ENCODE measurements at regions not wholly inside any gene's neighbourhood (a gene's known extent, or its start where the extent isn't known, plus 50 kb on each side); places are given as distances from the start of the nearest gene placed in this dataset.

- DNase-seq (ENCODE audit: low read depth in 2 of 2) = no peak
Observed at GRCh38 chr2:57570961-57571360, 475.6 kb upstream of the VRK2 start.

- no peak for DNase-seq (ENCODE audit: low read depth in 2 of 2)
Observed at GRCh38 chr2:57575700-57576268, 470.8 kb upstream of the VRK2 start.

- DNase-seq (ENCODE audit: low read depth in 2 of 2) = no peak
Observed at GRCh38 chr2:57576983-57577382, 469.6 kb upstream of the VRK2 start.

GRCh38 chr2:57597940-57598339 is 448.7 kb upstream of the VRK2 start:
- DNase-seq (ENCODE audit: low read depth in 2 of 2) = no peak

- no peak for DNase-seq (ENCODE audit: low read depth in 2 of 2)
Observed at GRCh38 chr2:57598551-57598950, 448.1 kb upstream of the VRK2 start.

- DNase-seq (ENCODE audit: low read depth in 2 of 2) = no peak
Observed at GRCh38 chr2:57602733-57603132, 443.9 kb upstream of the VRK2 start.

GRCh38 chr2:57614988-57615387 is 431.6 kb upstream of the VRK2 start:
- no peak for DNase-seq (ENCODE audit: low read depth in 2 of 2)

- DNase-seq (ENCODE audit: low read depth in 2 of 2) = no peak
Observed at GRCh38 chr2:57615855-57616556, 430.6 kb upstream of the VRK2 start.

GRCh38 chr2:57617318-57617717 is 429.3 kb upstream of the VRK2 start:
- DNase-seq (ENCODE audit: low read depth in 2 of 2) = no peak

- DNase-seq (ENCODE audit: low read depth in 2 of 2) = no peak
Observed at GRCh38 chr2:57621122-57621663, 425.4 kb upstream of the VRK2 start.

GRCh38 chr2:57622009-57622408 is 424.6 kb upstream of the VRK2 start:
- no peak for DNase-seq (ENCODE audit: low read depth in 2 of 2)

- DNase-seq (ENCODE audit: low read depth in 2 of 2) = no peak
Observed at GRCh38 chr2:57656198-57656597, 390.4 kb upstream of the VRK2 start.

GRCh38 chr2:57669570-57669969 is 377.0 kb upstream of the VRK2 start:
- DNase-seq (ENCODE audit: low read depth in 2 of 2) = no peak

- no peak for DNase-seq (ENCODE audit: low read depth in 2 of 2)
Observed at GRCh38 chr2:57674025-57674424, 372.6 kb upstream of the VRK2 start.

GRCh38 chr2:57674743-57675142 is 371.9 kb upstream of the VRK2 start:
- DNase-seq (ENCODE audit: low read depth in 2 of 2) = no peak

- no peak for DNase-seq (ENCODE audit: low read depth in 2 of 2)
Observed at GRCh38 chr2:57677296-57677695, 369.3 kb upstream of the VRK2 start.

GRCh38 chr2:57681650-57682049 is 365.0 kb upstream of the VRK2 start:
- no peak for DNase-seq (ENCODE audit: low read depth in 2 of 2)

GRCh38 chr2:57685032-57685431 is 361.6 kb upstream of the VRK2 start:
- DNase-seq (ENCODE audit: low read depth in 2 of 2) = no peak

GRCh38 chr2:57692395-57692794 is 354.2 kb upstream of the VRK2 start:
- no peak for DNase-seq (ENCODE audit: low read depth in 2 of 2)

- DNase-seq (ENCODE audit: low read depth in 2 of 2) = no peak
Observed at GRCh38 chr2:57693177-57693576, 353.4 kb upstream of the VRK2 start.

GRCh38 chr2:57693965-57694364 is 352.6 kb upstream of the VRK2 start:
- DNase-seq (ENCODE audit: low read depth in 2 of 2) = no peak

GRCh38 chr2:57696016-57696415 is 350.6 kb upstream of the VRK2 start:
- DNase-seq (ENCODE audit: low read depth in 2 of 2) = no peak

- DNase-seq (ENCODE audit: low read depth in 2 of 2) = no peak
Observed at GRCh38 chr2:57698392-57698791, 348.2 kb upstream of the VRK2 start.

Data from stimulated activated CD8-positive, alpha-beta memory T cell treated with anti-CD3 and anti-CD28 coated beads, Interleukin-15, amount 100 ng/mL, for 4 hours (primary cell).